ENCODE measurements at regions not wholly inside any gene's neighbourhood (a gene's known extent, or its start where the extent isn't known, plus 50 kb on each side); places are given as distances from the start of the nearest gene placed in this dataset.

DNA sequence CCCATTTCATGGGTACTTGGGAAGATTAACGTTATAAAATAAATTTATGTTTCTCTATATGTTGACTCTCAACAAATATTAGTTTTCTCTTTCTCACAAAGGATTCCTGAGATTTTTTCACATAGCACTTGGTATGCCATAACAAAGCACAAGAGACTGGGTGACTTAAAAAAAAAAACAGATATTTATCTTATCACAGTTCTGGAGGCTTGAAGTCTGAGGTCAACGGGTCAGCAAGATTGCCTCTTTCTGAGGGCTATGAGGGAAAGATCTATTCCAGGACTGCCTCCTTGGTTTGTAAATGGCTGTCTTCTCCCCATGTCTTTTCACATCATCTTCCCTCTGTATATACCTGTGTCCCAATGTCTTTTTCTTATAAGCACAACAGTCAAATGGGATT is 153.5 kb upstream of the DIO2 start:
- POLR2A ChIA-PET: no interaction called here
- CTCF ChIA-PET: no interaction called here
- TF ChIP-seq, protein P1, sequence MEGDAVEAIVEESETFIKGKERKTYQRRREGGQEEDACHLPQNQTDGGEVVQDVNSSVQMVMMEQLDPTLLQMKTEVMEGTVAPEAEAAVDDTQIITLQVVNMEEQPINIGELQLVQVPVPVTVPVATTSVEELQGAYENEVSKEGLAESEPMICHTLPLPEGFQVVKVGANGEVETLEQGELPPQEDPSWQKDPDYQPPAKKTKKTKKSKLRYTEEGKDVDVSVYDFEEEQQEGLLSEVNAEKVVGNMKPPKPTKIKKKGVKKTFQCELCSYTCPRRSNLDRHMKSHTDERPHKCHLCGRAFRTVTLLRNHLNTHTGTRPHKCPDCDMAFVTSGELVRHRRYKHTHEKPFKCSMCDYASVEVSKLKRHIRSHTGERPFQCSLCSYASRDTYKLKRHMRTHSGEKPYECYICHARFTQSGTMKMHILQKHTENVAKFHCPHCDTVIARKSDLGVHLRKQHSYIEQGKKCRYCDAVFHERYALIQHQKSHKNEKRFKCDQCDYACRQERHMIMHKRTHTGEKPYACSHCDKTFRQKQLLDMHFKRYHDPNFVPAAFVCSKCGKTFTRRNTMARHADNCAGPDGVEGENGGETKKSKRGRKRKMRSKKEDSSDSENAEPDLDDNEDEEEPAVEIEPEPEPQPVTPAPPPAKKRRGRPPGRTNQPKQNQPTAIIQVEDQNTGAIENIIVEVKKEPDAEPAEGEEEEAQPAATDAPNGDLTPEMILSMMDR (IDR thresholded peaks at IDR 0.05; ENCODE audit: control extremely low read depth, extremely low read depth, low read depth, missing control alignments): no peak
- DNase-seq (ENCODE audit: extremely low spot score): no peak

- peak; percentile 8 for DNase-seq (ENCODE audit: extremely low spot score)
- ChIA-PET CTCF (no interaction called here), POLR2A (no interaction called here)
- TF ChIP-seq, protein P1 (IDR thresholded peaks at IDR 0.05; ENCODE audit: control extremely low read depth, extremely low read depth, low read depth, missing control alignments): no peak
Observed at GRCh38 chr14:80364274-80364673, 153.0 kb upstream of the DIO2 start.

DNA sequence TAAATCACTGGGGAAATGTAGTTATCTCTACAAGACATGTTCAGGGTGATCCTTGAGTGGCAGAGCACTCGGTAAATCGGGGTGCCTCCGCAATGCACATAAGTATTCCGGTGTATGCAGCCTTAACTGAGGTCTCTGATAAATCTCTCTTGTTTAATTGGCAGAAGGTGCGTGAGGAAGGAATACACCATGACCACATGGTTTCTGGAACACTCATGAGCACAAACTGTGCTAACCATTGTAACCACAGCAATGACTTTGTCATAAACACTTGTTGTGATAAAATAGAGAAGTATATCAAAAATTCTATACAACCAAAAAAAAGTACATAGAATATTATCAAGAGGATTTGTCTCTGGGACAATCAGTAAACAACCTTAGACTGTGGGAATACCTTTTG is 146.8 kb upstream of the DIO2 start:
- ChIA-PET CTCF (no interaction called here), POLR2A (no interaction called here)
- no peak for DNase-seq (ENCODE audit: extremely low spot score)
- TF ChIP-seq, protein P1 (IDR thresholded peaks at IDR 0.05; ENCODE audit: control extremely low read depth, extremely low read depth, low read depth, missing control alignments): no peak

- no peak for DNase-seq (ENCODE audit: extremely low spot score)
- ChIA-PET CTCF (interaction anchor here (1.1 to 1.5 kb wide), 4 partner anchors 10 to 18 kb away, joined by 3 to 5 read pairs (median 3); no protein-coding TSS in a partner anchor), POLR2A (no interaction called here)
- TF ChIP-seq, protein P1 (IDR thresholded peaks at IDR 0.05; ENCODE audit: control extremely low read depth, extremely low read depth, low read depth, missing control alignments): no peak
Observed at GRCh38 chr14:80356413-80356812, 145.1 kb upstream of the DIO2 start.

DNA sequence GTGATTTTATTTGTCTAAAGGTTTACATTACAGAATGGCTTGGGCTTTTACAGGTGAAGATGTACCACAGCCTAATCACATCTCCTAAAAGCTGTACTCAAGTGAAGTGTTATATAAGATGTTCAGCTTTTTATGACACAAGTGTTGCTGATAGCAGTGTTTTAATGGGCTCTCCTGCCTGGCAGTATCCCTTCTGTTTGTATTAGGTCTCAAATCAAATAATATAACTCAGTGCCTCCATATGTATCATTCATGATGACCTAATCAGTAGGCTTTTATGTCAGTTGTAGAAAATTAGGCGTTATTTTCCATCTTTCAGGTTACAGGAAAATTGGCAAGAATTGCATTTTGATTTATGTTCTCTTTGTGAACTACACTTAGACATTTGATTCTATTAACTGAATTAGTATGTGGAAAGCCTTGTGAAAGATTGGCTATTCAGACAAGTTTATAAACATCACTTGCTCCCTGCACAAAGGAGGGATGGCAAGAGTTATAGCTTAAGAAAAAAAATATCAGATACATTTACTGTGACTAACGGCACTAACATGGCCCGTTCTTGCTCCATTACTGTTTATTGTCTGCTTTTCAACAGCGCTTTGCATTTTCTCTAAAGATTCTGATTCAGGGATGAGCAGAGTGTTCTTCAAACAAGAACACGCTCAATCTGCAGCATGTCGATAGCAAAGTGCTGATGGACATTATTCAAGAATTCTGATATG is 143.7 kb upstream of the DIO2 start:
- CTCF ChIA-PET: interaction anchor here (1.1 to 1.3 kb wide), 2 partner anchors 11 to 27 kb away, joined by 3 read pairs; no protein-coding TSS in a partner anchor
- TF ChIP-seq, protein P1 (IDR thresholded peaks at IDR 0.05; ENCODE audit: control extremely low read depth, extremely low read depth, low read depth, missing control alignments): no peak
- POLR2A ChIA-PET: no interaction called here
- no peak for DNase-seq (ENCODE audit: extremely low spot score)

DNA sequence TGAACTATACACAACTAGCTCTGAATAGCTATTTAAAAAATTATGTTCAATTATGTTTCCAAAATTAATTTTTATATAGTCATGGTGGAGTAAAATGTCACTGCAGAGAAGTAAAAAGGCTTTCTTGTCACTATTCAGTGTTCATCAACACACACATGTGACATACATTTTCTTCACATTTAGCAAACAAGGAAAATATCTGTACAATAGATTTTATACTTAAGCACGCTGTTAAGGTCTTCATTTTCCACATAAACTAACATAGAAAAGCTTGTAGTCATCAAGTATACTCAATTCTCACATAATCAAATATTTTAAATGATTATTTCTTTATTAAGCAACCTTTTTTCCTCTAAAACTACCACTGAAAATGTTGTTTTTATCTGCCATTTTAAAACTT is 141.2 kb upstream of the DIO2 start:
- ChIA-PET CTCF (no interaction called here), POLR2A (no interaction called here)
- DNase-seq (ENCODE audit: extremely low spot score): no peak
- TF ChIP-seq, protein P1 (IDR thresholded peaks at IDR 0.05; ENCODE audit: control extremely low read depth, extremely low read depth, low read depth, missing control alignments): no peak

All from GM10248 (cell line).